Adrenal gland (tissue), 5 donors: ENCODE measurements at regions not wholly inside any gene's neighbourhood (a gene's known extent, or its start where the extent isn't known, plus 50 kb on each side); places are given as distances from the start of the nearest gene placed in this dataset.
"Not testable (repeated sequence)": the region's sequence is repeated elsewhere in the genome, so short reads cannot be mapped to it uniquely, and the experiment has no call there.

Experiments
- POLR2A ChIP-seq, 2 donors: fragments of 450-650 bp; IDR thresholded peaks; one replicate each; pipeline ENCODE4 v1.6.1; 2017; ENCODE audit warnings: antibody characterized with exemption in 2 of 2, mild to moderate bottlenecking in 2 of 2, moderate library complexity in 1 of 2
- TF ChIP-seq, protein P1 (sequence below), 6 experiments: fragments of 450-650 bp in 4 of 6; fragments of 200-600 bp in 2 of 6; sonication (generic) in 1 of 6; IDR thresholded peaks; 1 replicate in 5 of 6; 2 replicates in 1 of 6; pipeline versions ENCODE4 v1.5.1 to v1.8.0; 2016 to 2021; ENCODE audit warnings: antibody characterized with exemption in 6 of 6, mild to moderate bottlenecking in 2 of 6, moderate library complexity in 1 of 6
- donor health status: DM: no; HTN: no; CAD: no.

DNA sequence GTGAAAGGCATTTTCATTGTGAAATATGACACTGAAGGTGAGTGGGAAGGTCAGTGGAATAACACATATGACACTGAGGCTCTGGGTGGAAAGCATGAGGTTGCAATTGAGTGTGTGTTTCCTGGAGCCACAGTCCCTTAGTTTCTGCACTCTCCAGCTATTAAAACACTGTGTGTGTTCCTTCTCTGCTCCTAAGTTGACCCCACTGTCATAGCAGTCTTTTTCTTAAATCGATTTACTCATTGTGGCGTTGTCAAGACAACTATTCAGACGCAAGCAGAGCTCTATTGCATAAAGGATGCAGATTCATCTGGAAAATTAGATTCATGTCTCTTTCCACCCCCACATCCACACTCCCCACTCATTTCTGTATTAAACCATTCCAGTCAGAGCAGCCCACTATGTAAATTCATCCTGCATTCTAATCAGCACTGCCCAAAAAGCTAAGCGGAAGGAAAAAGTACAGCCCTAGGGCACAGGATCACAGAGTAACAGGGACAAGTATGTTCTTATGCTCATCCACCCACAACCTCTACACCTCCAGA lies 154.2 kb upstream of the NUDT10 start:
- TF ChIP-seq, protein P1, sequence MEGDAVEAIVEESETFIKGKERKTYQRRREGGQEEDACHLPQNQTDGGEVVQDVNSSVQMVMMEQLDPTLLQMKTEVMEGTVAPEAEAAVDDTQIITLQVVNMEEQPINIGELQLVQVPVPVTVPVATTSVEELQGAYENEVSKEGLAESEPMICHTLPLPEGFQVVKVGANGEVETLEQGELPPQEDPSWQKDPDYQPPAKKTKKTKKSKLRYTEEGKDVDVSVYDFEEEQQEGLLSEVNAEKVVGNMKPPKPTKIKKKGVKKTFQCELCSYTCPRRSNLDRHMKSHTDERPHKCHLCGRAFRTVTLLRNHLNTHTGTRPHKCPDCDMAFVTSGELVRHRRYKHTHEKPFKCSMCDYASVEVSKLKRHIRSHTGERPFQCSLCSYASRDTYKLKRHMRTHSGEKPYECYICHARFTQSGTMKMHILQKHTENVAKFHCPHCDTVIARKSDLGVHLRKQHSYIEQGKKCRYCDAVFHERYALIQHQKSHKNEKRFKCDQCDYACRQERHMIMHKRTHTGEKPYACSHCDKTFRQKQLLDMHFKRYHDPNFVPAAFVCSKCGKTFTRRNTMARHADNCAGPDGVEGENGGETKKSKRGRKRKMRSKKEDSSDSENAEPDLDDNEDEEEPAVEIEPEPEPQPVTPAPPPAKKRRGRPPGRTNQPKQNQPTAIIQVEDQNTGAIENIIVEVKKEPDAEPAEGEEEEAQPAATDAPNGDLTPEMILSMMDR (IDR thresholded peaks at IDR 0.05), result not testable (repeated sequence)
- TF ChIP-seq POLR2A (IDR thresholded peaks at IDR 0.05), result not testable (repeated sequence)
